H1 (cell line): ENCODE measurements at regions not wholly inside any gene's neighbourhood (a gene's known extent, or its start where the extent isn't known, plus 50 kb on each side); places are given as distances from the start of the nearest gene placed in this dataset.

ENCODE experiments used
- CTCF ChIA-PET: fragments of 300-600 bp; sonication (Branson Sonifier 250); formaldehyde crosslinking; loops from one replicate; lab custom pipeline; 2021; ENCODE audit not compliant: partially characterized antibody; lab: Charles Lee
- POLR2A ChIA-PET: fragments of 300-600 bp; sonication (Branson Sonifier 250); formaldehyde crosslinking; loops from one replicate; lab custom pipeline; 2021; ENCODE audit warnings: inconsistent platforms; ENCODE audit not compliant: partially characterized antibody; lab: Charles Lee
- DNase-seq, 2 experiments: peaks; one replicate each; pipeline versions ENCODE4 v3.0.0 to v3.0.0-alpha.2; 2010 to 2022; ENCODE audit warnings: low spot score in 2 of 2, low read depth in 1 of 2, mixed read lengths in 1 of 2
- FAIRE-seq: peaks from 2 replicates; lab custom pipeline; 2011; peaks lifted over from hg19 to GRCh38; lab: Jason Lieb, UNC
- H2AFZ ChIP-seq: 2 replicates; pipeline ENCODE4 v1.8.1; 2012; ENCODE audit warnings: low read length, inconsistent platforms
- H2AK5ac ChIP-seq: 2 replicates; pipeline ENCODE4 v1.6.1; 2013; ENCODE audit warnings: low read depth, low read length
- H2BK120ac ChIP-seq: replicated peaks from 2 replicates; pipeline ENCODE3; 2013; ENCODE audit warnings: low read depth, low read length, inconsistent platforms
- H2BK12ac ChIP-seq: 2 replicates; pipeline ENCODE4 v1.6.1; 2013; ENCODE audit warnings: low read depth, low read length
- H2BK15ac ChIP-seq: 2 replicates; pipeline ENCODE4 v1.6.1; 2013; ENCODE audit warnings: low read length
- H2BK20ac ChIP-seq: 2 replicates; pipeline ENCODE4 v1.6.1; 2013; ENCODE audit warnings: low read length
- H2BK5ac ChIP-seq: 2 replicates; pipeline ENCODE4 v1.6.1; 2013; ENCODE audit warnings: low read depth, low read length
- H3K14ac ChIP-seq: 2 replicates; pipeline ENCODE4 v1.6.1; 2013; ENCODE audit warnings: inconsistent platforms; ENCODE audit not compliant: insufficient read length
- H3K18ac ChIP-seq: 2 replicates; pipeline ENCODE4 v1.6.1; 2013; ENCODE audit warnings: low read length; ENCODE audit errors: extremely low read depth
- H3K23ac ChIP-seq: 2 replicates; pipeline ENCODE4 v1.6.1; 2013; ENCODE audit warnings: inconsistent platforms; ENCODE audit not compliant: insufficient read length
- H3K23me2 ChIP-seq: 2 replicates; pipeline ENCODE4 v1.6.1; 2013; ENCODE audit warnings: low read depth, low read length
- H3K27ac ChIP-seq: 2 replicates; pipeline ENCODE4 v1.6.1; 2011; ENCODE audit warnings: low read depth, low read length, inconsistent platforms
- H3K27me3 ChIP-seq, 4 experiments: replicated peaks in 1 of 4; 1 replicate in 1 of 4; 2 replicates in 3 of 4; pipeline versions ENCODE4 v1.6.1 to v1.8.1; 2011 to 2013; ENCODE audit warnings: low read length in 3 of 4, mild to moderate bottlenecking in 3 of 4, inconsistent platforms in 2 of 4, mixed read lengths in 2 of 4, moderate library complexity in 1 of 4; ENCODE audit not compliant: control insufficient read depth in 3 of 4, insufficient read depth in 3 of 4; ENCODE audit errors: extremely low read depth in 1 of 4
- H3K36me3 ChIP-seq, 4 experiments: 2 replicates each; pipeline versions ENCODE4 v1.6.1 to v1.8.1; 2011 to 2013; ENCODE audit warnings: mild to moderate bottlenecking in 4 of 4, low read length in 3 of 4, moderate library complexity in 2 of 4, control low read depth in 1 of 4, inconsistent platforms in 1 of 4; ENCODE audit not compliant: insufficient read depth in 4 of 4, control insufficient read depth in 2 of 4
- H3K4ac ChIP-seq: replicated peaks from 2 replicates; pipeline ENCODE3; 2013; ENCODE audit warnings: low read length, low read depth, mixed read lengths, inconsistent platforms; ENCODE audit not compliant: insufficient read length
- H3K4me1 ChIP-seq, 4 experiments: replicated peaks in 1 of 4; 1 replicate in 1 of 4; 2 replicates in 3 of 4; pipeline versions ENCODE4 v1.6.1 to v1.8.1; 2011 to 2013; ENCODE audit warnings: low read length in 3 of 4, inconsistent platforms in 2 of 4, mixed read lengths in 1 of 4; ENCODE audit not compliant: insufficient read depth in 4 of 4, control insufficient read depth in 3 of 4
- H3K4me2 ChIP-seq, 2 experiments: 2 replicates each; pipeline versions ENCODE4 v1.6.1 to v1.8.1; 2011 to 2013; ENCODE audit warnings: low read depth in 2 of 2, low read length in 2 of 2, control low read depth in 1 of 2, inconsistent platforms in 1 of 2, mild to moderate bottlenecking in 1 of 2; ENCODE audit not compliant: insufficient read depth in 1 of 2
- H3K4me3 ChIP-seq, 4 experiments: fragments of 200-600, 300-600 bp in 1 of 4; sonication (generic), shearing (Covaris generic), sonication (Bioruptor Twin) in 1 of 4; 2 replicates each; pipeline versions ENCODE4 v1.5.1 to v1.8.1; 2011 to 2016; ENCODE audit warnings: low read length in 4 of 4, low read depth in 3 of 4, control low read depth in 2 of 4, inconsistent platforms in 2 of 4, mild to moderate bottlenecking in 2 of 4, mixed read lengths in 1 of 4, moderate library complexity in 1 of 4; ENCODE audit not compliant: insufficient read depth in 2 of 4; ENCODE audit errors: extremely low read depth in 1 of 4
- H3K56ac ChIP-seq: replicated peaks from 2 replicates; pipeline ENCODE3; 2013; ENCODE audit warnings: low read depth, mild to moderate bottlenecking, mixed read lengths, low read length, inconsistent platforms; ENCODE audit not compliant: insufficient read length
- H3K79me1 ChIP-seq: 2 replicates; pipeline ENCODE4 v1.6.1; 2013; ENCODE audit warnings: low read depth, low read length, control low read depth
- H3K79me2 ChIP-seq, 2 experiments: 2 replicates each; pipeline versions ENCODE4 v1.6.1 to v1.8.1; 2012 to 2013; ENCODE audit warnings: low read length in 2 of 2, mild to moderate bottlenecking in 2 of 2, inconsistent platforms in 1 of 2; ENCODE audit not compliant: insufficient read depth in 2 of 2, control insufficient read depth in 1 of 2
- H3K9ac ChIP-seq, 4 experiments: replicated peaks in 1 of 4; 1 replicate in 1 of 4; 2 replicates in 3 of 4; pipeline versions ENCODE4 v1.6.1 to v1.8.1; 2011 to 2013; ENCODE audit warnings: low read depth in 3 of 4, low read length in 3 of 4, control low read depth in 2 of 4, mild to moderate bottlenecking in 2 of 4, moderate library complexity in 2 of 4, inconsistent platforms in 1 of 4; ENCODE audit errors: extremely low read depth in 1 of 4
- H3K9me3 ChIP-seq, 2 experiments: 2 replicates each; pipeline versions ENCODE4 v1.6.1 to v1.8.1; 2012 to 2013; ENCODE audit warnings: mild to moderate bottlenecking in 2 of 2, moderate library complexity in 2 of 2, control low read depth in 1 of 2, inconsistent platforms in 1 of 2, low read depth in 1 of 2, low read length in 1 of 2, mixed read lengths in 1 of 2; ENCODE audit not compliant: insufficient read depth in 2 of 2
- H4K20me1 ChIP-seq, 2 experiments: replicated peaks in 1 of 2; 2 replicates each; pipeline versions ENCODE3 to v1.8.1; 2011 to 2013; ENCODE audit warnings: inconsistent platforms in 2 of 2, low read length in 2 of 2, mild to moderate bottlenecking in 1 of 2; ENCODE audit not compliant: insufficient read depth in 2 of 2, control insufficient read depth in 1 of 2
- H4K5ac ChIP-seq: 2 replicates; pipeline ENCODE4 v1.6.1; 2013; ENCODE audit warnings: low read length, low read depth, mixed read lengths, inconsistent platforms; ENCODE audit not compliant: insufficient read length
- H4K8ac ChIP-seq: 2 replicates; pipeline ENCODE4 v1.8.0; 2013; ENCODE audit warnings: mild to moderate bottlenecking, moderate library complexity, low read length, inconsistent platforms; ENCODE audit not compliant: insufficient read depth; ENCODE audit errors: extremely low read depth
- H4K91ac ChIP-seq: replicated peaks from 2 replicates; pipeline ENCODE3; 2013; ENCODE audit warnings: low read length, mixed read lengths, inconsistent platforms; ENCODE audit not compliant: insufficient read length
- ASH2L ChIP-seq: fragments of 200-600, 300-600 bp; sonication (generic); IDR thresholded peaks from one replicate; pipeline ENCODE4 v1.7.1; 2017; ENCODE audit warnings: low read length
- ATF2 ChIP-seq: IDR thresholded peaks from 2 replicates; pipeline ENCODE4 v1.6.1; 2012; ENCODE audit warnings: low read length, inconsistent platforms
- ATF3 ChIP-seq: IDR thresholded peaks from 2 replicates; pipeline ENCODE4 v1.6.1; 2011; ENCODE audit warnings: low read depth, mild to moderate bottlenecking, low read length; ENCODE audit not compliant: insufficient read depth
- CBX8 ChIP-seq: fragments of 300-800, 300-1000 bp; sonication (generic); IDR thresholded peaks from 2 replicates; pipeline ENCODE4 v1.7.1; 2016; ENCODE audit warnings: low read depth, low read length, borderline replicate concordance
- CTCF ChIP-seq, 3 experiments: IDR thresholded peaks; 1 replicate in 2 of 3; 2 replicates in 1 of 3; pipeline versions ENCODE4 v1.5.1 to v1.6.1; 2011; ENCODE audit warnings: low read length in 3 of 3, mild to moderate bottlenecking in 3 of 3, inconsistent platforms in 2 of 3, low read depth in 1 of 3, moderate library complexity in 1 of 3; ENCODE audit not compliant: insufficient read depth in 1 of 3; ENCODE audit errors: control extremely low read depth in 1 of 3
- HDAC2 ChIP-seq, 2 experiments: fragments of 300-600 bp in 1 of 2; sonication (generic) in 1 of 2; IDR thresholded peaks; 2 replicates each; pipeline ENCODE4 v1.6.1; 2011 to 2012; ENCODE audit warnings: low read depth in 2 of 2, low read length in 2 of 2, mild to moderate bottlenecking in 2 of 2, moderate library complexity in 2 of 2, borderline replicate concordance in 1 of 2, inconsistent platforms in 1 of 2
- POLR2AphosphoS5 ChIP-seq: IDR thresholded peaks from 2 replicates; pipeline ENCODE4 v1.6.1; 2011; ENCODE audit warnings: low read depth, low read length
- RAD21 ChIP-seq, 2 experiments: IDR thresholded peaks in 1 of 2; conservative IDR thresholded peaks in 1 of 2; 2 replicates each; pipeline ENCODE4 v1.6.1; 2011; ENCODE audit warnings: low read depth in 2 of 2, low read length in 2 of 2, improper control_type of control experiment in 1 of 2, inconsistent platforms in 1 of 2, mild to moderate bottlenecking in 1 of 2, moderate library complexity in 1 of 2
- SUZ12 ChIP-seq: fragments of 200-600 bp; sonication (generic); IDR thresholded peaks from 2 replicates; pipeline ENCODE4 v1.6.1; 2012; ENCODE audit warnings: mild to moderate bottlenecking, inconsistent platforms, low read length, moderate library complexity, mixed read lengths
- WGBS, 2 experiments: shearing (Covaris generic) in 1 of 2; methylation state at CpG; one replicate each; pipeline versions ENCODE4 v1.1.6 to v1.1.7; 2013 to 2015; ENCODE audit warnings: low lambda C conversion rate in 2 of 2, mixed read lengths in 2 of 2, inconsistent platforms in 1 of 2, low coverage in 1 of 2, missing lambda C conversion rate in 1 of 2; ENCODE audit not compliant: insufficient replicate concordance in 2 of 2, insufficient coverage in 1 of 2, insufficient read length in 1 of 2; ENCODE audit errors: extremely low coverage in 1 of 2, missing lambda C conversion rate in 1 of 2; 5-methylcytosine and 5-hydroxymethylcytosine counted together

GRCh38 chr9:116098476-116098875 lies 55.1 kb upstream of the PAPPA start:
- no peak overlapping the region for H3K4me2 ChIP-seq
- H2BK15ac ChIP-seq, result no peak overlapping the region
- no peak overlapping the region for H2BK120ac ChIP-seq
- DNase-seq (no peak), FAIRE-seq (no peak)
- no peak overlapping the region for H3K23ac ChIP-seq
- 90% methylated on average over 5 of the region's 5 CpGs; no CpG with 5 or more reads in 1 of the 2 experiments for WGBS, 2 experiments
- no peak overlapping the region for H2AFZ ChIP-seq
- no peak overlapping the region for H2BK12ac ChIP-seq
- CTCF ChIA-PET, result interaction anchor here (0.9 kb wide), 1 partner anchor 505 kb away, joined by 3 read pairs; no protein-coding TSS in a partner anchor
- peaks cover 0 to 1% (median 0%) of the 10 kb centered on the region in 4 experiments; a peak in 1 of 7 replicates for H3K27me3 ChIP-seq
- H2BK5ac ChIP-seq, result no peak overlapping the region
- no peaks in the 10 kb centered on the region for H3K23me2 ChIP-seq
- H3K79me2 ChIP-seq, result no peaks in the 10 kb centered on the region
- POLR2A ChIA-PET, result no interaction called here
- H3K4ac ChIP-seq, result no peak overlapping the region
- TF ChIP-seq HDAC2 (IDR thresholded peaks at IDR 0.05; ENCODE audit: borderline replicate concordance in 1 of 2, low read depth in 2 of 2, low read length in 2 of 2), result no peak
- no peak for TF ChIP-seq SUZ12
- TF ChIP-seq ATF2, result no peak
- TF ChIP-seq CTCF (IDR thresholded peaks at IDR 0.05; ENCODE audit: control extremely low read depth in 1 of 3, insufficient read depth in 1 of 3, low read depth in 1 of 3, low read length in 3 of 3), result no peak
- no peak for TF ChIP-seq CBX8
- no peak for TF ChIP-seq POLR2AphosphoS5
- TF ChIP-seq RAD21 (IDR thresholded peaks at IDR 0.05 in 1 of 2, conservative IDR thresholded peaks at IDR 0.05 in 1 of 2; ENCODE audit: low read depth in 2 of 2, low read length in 2 of 2), result no peak
- no peak for TF ChIP-seq ATF3
- TF ChIP-seq ASH2L, result no peak
- no peaks in the 10 kb centered on the region for H3K9me3 ChIP-seq
- H3K4me3 ChIP-seq, result no peak overlapping the region
- H3K79me1 ChIP-seq, result no peaks in the 10 kb centered on the region
- H2BK20ac ChIP-seq, result no peak overlapping the region
- H3K56ac ChIP-seq, result no peak overlapping the region
- H2AK5ac ChIP-seq, result no peak overlapping the region
- H4K91ac ChIP-seq, result no peak overlapping the region
- no peaks in the 10 kb centered on the region for H4K20me1 ChIP-seq
- H3K14ac ChIP-seq, result no peak overlapping the region
- no peak overlapping the region for H4K8ac ChIP-seq
- no peak overlapping the region for H3K9ac ChIP-seq
- H3K27ac ChIP-seq, result no peak overlapping the region
- no peaks in the 10 kb centered on the region for H3K4me1 ChIP-seq
- no peak overlapping the region for H4K5ac ChIP-seq
- no peak overlapping the region for H3K18ac ChIP-seq
- no peaks in the 10 kb centered on the region for H3K36me3 ChIP-seq
